ENCODE measurements at regions not wholly inside any gene's neighbourhood (a gene's known extent, or its start where the extent isn't known, plus 50 kb on each side); places are given as distances from the start of the nearest gene placed in this dataset.

GRCh38 chr4:59412739-59413138 is 1787.4 kb upstream of the ADGRL3 start:
- no peak for DNase-seq
- WGBS, 2 donors = 53 to 73% methylated on average over 5 of the region's 5 CpGs
- no peak for TF ChIP-seq CTCF (IDR thresholded peaks at IDR 0.05)
- TF ChIP-seq POLR2A (IDR thresholded peaks at IDR 0.05) = no peak
- no peak for TF ChIP-seq EP300 (IDR thresholded peaks at IDR 0.05)
- no peak for TF ChIP-seq POLR2AphosphoS5 (IDR thresholded peaks at IDR 0.05)

GRCh38 chr4:59455751-59456150 is 1744.4 kb upstream of the ADGRL3 start:
- no peak overlapping the region for H3K27ac ChIP-seq
- H3K4me1 ChIP-seq = no peaks in the 10 kb centered on the region
- TF ChIP-seq POLR2AphosphoS5 (IDR thresholded peaks at IDR 0.05) (no peak), POLR2A (IDR thresholded peaks at IDR 0.05) (no peak), CTCF (IDR thresholded peaks at IDR 0.05) (no peak), EP300 (IDR thresholded peaks at IDR 0.05) (no peak)
- no peaks in the 10 kb centered on the region for H3K36me3 ChIP-seq
- no peak overlapping the region for H3K4me3 ChIP-seq
- H3K9me3 ChIP-seq = no peaks in the 10 kb centered on the region
- H3K27me3 ChIP-seq = no peaks in the 10 kb centered on the region
- intact Hi-C loops (cut with DNase I) = no loop called here
- no peak for DNase-seq

More at GRCh38 chr4:59412739-59413138, 1787.4 kb upstream of the ADGRL3 start:
- H3K9me3 ChIP-seq = no peaks in the 10 kb centered on the region
- intact Hi-C loops (cut with DNase I) = no loop called here
- H3K4me3 ChIP-seq = no peak overlapping the region
- no peaks in the 10 kb centered on the region for H3K27me3 ChIP-seq
- no peaks in the 10 kb centered on the region for H3K4me1 ChIP-seq
- H3K36me3 ChIP-seq = no peaks in the 10 kb centered on the region
- H3K27ac ChIP-seq = no peak overlapping the region

GRCh38 chr4:59457576-59457975 is 1742.5 kb upstream of the ADGRL3 start:
- no peak for DNase-seq
- WGBS, 2 donors = 81 to 84% methylated on average over 4 of the region's 4 CpGs
- TF ChIP-seq POLR2A (IDR thresholded peaks at IDR 0.05) (no peak), CTCF (IDR thresholded peaks at IDR 0.05) (no peak), POLR2AphosphoS5 (IDR thresholded peaks at IDR 0.05) (no peak), EP300 (IDR thresholded peaks at IDR 0.05) (no peak)

GRCh38 chr4:59484944-59485343 is 1715.2 kb upstream of the ADGRL3 start:
- WGBS, 2 donors = 55 to 63% methylated on average over 1 of the region's 1 CpG
- TF ChIP-seq EP300 (IDR thresholded peaks at IDR 0.05) = no peak
- no peak for TF ChIP-seq CTCF (IDR thresholded peaks at IDR 0.05)
- no peak for TF ChIP-seq POLR2AphosphoS5 (IDR thresholded peaks at IDR 0.05)
- TF ChIP-seq POLR2A (IDR thresholded peaks at IDR 0.05) = no peak
- Histone ChIP-seq H3K4me3 (no peak overlapping the region), H3K4me1 (no peaks in the 10 kb centered on the region), H3K27ac (no peak overlapping the region), H3K36me3 (no peaks in the 10 kb centered on the region), H3K9me3 (peaks cover 0 to 4% (median 0%) of the 10 kb centered on the region in 4 donors), H3K27me3 (no peaks in the 10 kb centered on the region)
- intact Hi-C loops (cut with DNase I) = no loop called here
- DNase-seq = no peak

More at GRCh38 chr4:59457576-59457975, 1742.5 kb upstream of the ADGRL3 start:
- Histone ChIP-seq H3K4me3 (no peak overlapping the region), H3K27ac (no peak overlapping the region), H3K36me3 (no peaks in the 10 kb centered on the region), H3K4me1 (no peaks in the 10 kb centered on the region), H3K9me3 (no peaks in the 10 kb centered on the region), H3K27me3 (no peaks in the 10 kb centered on the region)
- intact Hi-C loops (cut with DNase I) = no loop called here

DNA sequence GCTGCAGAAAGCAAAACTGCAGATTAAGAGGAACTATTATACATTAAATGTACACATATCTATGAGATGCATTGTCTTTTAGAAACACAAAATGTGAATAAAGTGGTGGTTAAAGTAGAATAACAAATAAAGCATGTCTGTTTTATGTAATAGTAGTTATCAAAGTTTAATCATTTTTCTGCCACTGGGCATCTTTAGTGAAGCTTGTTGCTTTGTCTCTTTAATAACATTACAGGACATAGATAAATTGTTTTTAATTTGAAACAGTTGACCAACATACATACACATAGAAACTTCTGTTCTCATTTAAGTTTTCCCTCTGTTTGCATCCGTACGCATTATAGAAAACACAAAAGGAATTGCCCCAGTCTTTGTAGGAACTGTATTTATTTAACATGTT is 1700.0 kb upstream of the ADGRL3 start:
- H3K4me3 ChIP-seq = no peak overlapping the region
- H3K27ac ChIP-seq = no peak overlapping the region
- intact Hi-C loops (cut with DNase I) = no loop called here
- peaks cover 0 to 4% (median 0%) of the 10 kb centered on the region in 4 donors for H3K9me3 ChIP-seq
- WGBS, 2 donors = 96 to 98% methylated on average over 2 of the region's 2 CpGs
- TF ChIP-seq POLR2AphosphoS5 (IDR thresholded peaks at IDR 0.05) = no peak
- no peak for TF ChIP-seq EP300 (IDR thresholded peaks at IDR 0.05)
- TF ChIP-seq CTCF (IDR thresholded peaks at IDR 0.05) = no peak
- no peaks in the 10 kb centered on the region for H3K27me3 ChIP-seq
- H3K4me1 ChIP-seq = no peaks in the 10 kb centered on the region
- H3K36me3 ChIP-seq = no peaks in the 10 kb centered on the region
- DNase-seq = no peak

Measured in sigmoid colon (tissue), 6 donors.